Psoas muscle (tissue), 7 donors: ENCODE measurements at regions not wholly inside any gene's neighbourhood (a gene's known extent, or its start where the extent isn't known, plus 50 kb on each side); places are given as distances from the start of the nearest gene placed in this dataset.
A peak's percentile ranks its signal among the peaks of the same experiment; 100 is the strongest.

Source experiments
- ATAC-seq, 4 donors: fragments of 200-7000 bp; cut with Tn5 transposase; one replicate each; pipeline ENCODE4 v1.9.1; 2020; ENCODE audit warnings: moderate library complexity in 3 of 4, mild to moderate bottlenecking in 2 of 4
- DNase-seq, 2 donors: peaks; one replicate each; pipeline ENCODE4 v3.0.0-alpha.2; 2020
- H3K27ac ChIP-seq: fragments of 200-600 bp; one replicate; pipeline ENCODE4 v1.8.0; 2022
- H3K27me3 ChIP-seq, 3 donors: fragments of 200-600 bp in 1 of 3; one replicate each; pipeline versions ENCODE4 v1.6.1 to v1.8.0; 2013 to 2022; ENCODE audit warnings: low read length in 2 of 3, mild to moderate bottlenecking in 2 of 3, moderate library complexity in 1 of 3; ENCODE audit not compliant: insufficient read depth in 3 of 3
- H3K36me3 ChIP-seq, 2 donors: fragments of 200-600 bp in 1 of 2; one replicate each; pipeline versions ENCODE4 v1.6.1 to v1.8.0; 2013 to 2022; ENCODE audit warnings: low read depth in 1 of 2, mild to moderate bottlenecking in 1 of 2, moderate library complexity in 1 of 2; ENCODE audit not compliant: insufficient read depth in 1 of 2
- H3K4me1 ChIP-seq: fragments of 200-600 bp; one replicate; pipeline ENCODE4 v1.8.0; 2022
- H3K4me3 ChIP-seq: fragments of 200-600 bp; one replicate; pipeline ENCODE4 v1.8.0; 2022; ENCODE audit warnings: mild to moderate bottlenecking
- H3K9me3 ChIP-seq: fragments of 200-600 bp; one replicate; pipeline ENCODE4 v1.8.0; 2022
- WGBS, 3 donors: extraction: QIAGEN DNeasy Blood & Tissue Kit; methylation state at CpG; one replicate each; pipeline versions ENCODE4 v1.1.6 to v1.1.7; 2013; 5-methylcytosine and 5-hydroxymethylcytosine counted together
- intact Hi-C, 2 donors: fragments of 100-400 bp; cut with DNase I; formaldehyde crosslinking; loops; one replicate each; pipeline versions ENCODE4 v1.11.0 to v1.14.2; 2022
- TF ChIP-seq, protein P1 (sequence below): fragments of 200-600 bp; IDR thresholded peaks from one replicate; pipeline ENCODE4 v1.8.0; 2022; ENCODE audit warnings: antibody characterized with exemption
- donor health status: healthy with polysubstance abuse.
- donor health status: DM: no; HTN: no; CAD: no; lungs with moderate emphysema.
- donor health status: Bipolar disorder and iron deficiency.
- donor health status: healthy.
- donor health status: DM: yes; HTN: yes; CAD: no.
- donor health status: DM: no; HTN: no; CAD: no.
- donor health status: DM: yes; HTN: yes; CAD: no.

DNA sequence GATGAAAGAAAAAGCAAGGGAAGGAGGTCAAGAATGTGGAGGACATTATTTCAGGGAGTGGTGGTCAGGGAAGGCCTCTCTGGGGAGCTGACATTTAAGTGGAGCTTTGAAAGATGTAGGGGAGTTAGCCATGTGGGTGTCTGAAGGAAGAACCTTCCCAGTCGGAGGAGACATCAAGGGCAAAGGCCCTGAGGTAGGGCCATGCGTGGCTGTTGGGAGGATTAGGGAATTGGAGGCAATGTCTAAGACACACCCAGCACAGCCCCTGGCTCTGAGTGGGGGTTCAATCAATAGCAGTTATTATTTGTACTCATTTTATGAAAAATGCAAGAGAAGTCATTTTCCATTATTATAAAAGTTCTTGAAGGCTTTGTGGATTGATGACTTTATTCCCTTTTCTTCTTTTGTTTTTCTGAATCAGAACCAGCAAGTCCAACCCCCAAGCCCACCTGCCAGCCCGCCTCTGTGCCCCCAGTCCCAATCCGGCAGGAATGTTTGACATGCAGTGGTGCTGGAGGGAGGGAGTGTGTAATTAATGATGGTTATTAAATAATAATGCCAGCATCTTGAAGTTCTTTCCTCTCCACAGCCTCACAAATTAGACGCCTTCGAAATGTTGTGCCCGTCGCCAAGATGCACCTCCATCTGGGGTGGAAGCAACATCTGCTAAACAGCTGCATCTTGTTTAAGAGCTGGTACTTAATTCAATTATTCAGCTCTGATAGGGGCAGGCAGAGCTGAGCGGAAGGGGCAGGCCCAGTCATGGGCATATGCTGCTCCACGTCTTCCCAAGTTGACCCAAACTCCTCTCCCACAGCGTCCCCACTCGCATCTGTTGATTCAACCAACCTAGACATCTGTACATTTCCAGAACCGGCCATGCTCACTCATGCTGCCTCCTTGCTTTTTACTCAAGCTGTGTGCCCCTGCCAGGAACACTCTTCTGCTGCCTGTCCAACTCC is 81.3 kb upstream of the SIRPA start:
- TF ChIP-seq, protein P1, sequence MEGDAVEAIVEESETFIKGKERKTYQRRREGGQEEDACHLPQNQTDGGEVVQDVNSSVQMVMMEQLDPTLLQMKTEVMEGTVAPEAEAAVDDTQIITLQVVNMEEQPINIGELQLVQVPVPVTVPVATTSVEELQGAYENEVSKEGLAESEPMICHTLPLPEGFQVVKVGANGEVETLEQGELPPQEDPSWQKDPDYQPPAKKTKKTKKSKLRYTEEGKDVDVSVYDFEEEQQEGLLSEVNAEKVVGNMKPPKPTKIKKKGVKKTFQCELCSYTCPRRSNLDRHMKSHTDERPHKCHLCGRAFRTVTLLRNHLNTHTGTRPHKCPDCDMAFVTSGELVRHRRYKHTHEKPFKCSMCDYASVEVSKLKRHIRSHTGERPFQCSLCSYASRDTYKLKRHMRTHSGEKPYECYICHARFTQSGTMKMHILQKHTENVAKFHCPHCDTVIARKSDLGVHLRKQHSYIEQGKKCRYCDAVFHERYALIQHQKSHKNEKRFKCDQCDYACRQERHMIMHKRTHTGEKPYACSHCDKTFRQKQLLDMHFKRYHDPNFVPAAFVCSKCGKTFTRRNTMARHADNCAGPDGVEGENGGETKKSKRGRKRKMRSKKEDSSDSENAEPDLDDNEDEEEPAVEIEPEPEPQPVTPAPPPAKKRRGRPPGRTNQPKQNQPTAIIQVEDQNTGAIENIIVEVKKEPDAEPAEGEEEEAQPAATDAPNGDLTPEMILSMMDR, result no peak
- ATAC-seq (no peak), DNase-seq (no peak)
- Histone ChIP-seq H3K27me3 (no peaks in the 10 kb centered on the region), H3K4me3 (no peak overlapping the region), H3K27ac (peak overlapping the region; percentile 58), H3K9me3 (no peaks in the 10 kb centered on the region), H3K36me3 (no peaks in the 10 kb centered on the region), H3K4me1 (peaks cover 40% of the 10 kb centered on the region)
- intact Hi-C loops, result no loop called here
- WGBS, 3 donors, result 67 to 77% (median 68%) methylated on average over 13 of the region's 13 CpGs

DNA sequence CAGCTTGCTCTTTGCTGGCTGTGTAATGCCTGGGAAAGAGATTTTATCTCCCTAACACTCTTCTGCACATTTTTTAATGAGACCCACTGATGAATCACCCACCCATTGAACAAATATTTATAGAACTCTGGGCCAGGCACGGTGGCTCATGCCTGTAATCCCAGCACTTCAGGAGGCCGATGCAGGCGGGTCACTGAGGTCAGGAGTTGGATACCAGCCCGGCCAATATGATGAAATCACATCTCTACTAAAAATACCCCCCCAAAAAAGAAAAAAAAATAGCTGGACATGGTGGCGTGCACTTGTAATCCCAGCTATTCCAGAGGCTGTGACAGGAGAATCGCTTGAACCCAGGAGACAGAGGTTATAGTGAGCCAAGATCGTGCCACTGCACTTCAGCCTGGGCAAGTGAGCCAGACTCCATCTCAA is 82.1 kb upstream of the SIRPA start:
- WGBS, 3 donors, result 7 to 16% (median 12%) methylated on average over 7 of the region's 7 CpGs
- H3K27ac ChIP-seq, result peak overlapping the region; percentile 58
- intact Hi-C loops, result no loop called here
- TF ChIP-seq, protein P1, result no peak
- H3K27me3 ChIP-seq, result no peaks in the 10 kb centered on the region
- ATAC-seq, result peak; percentile 55 to 75 (median 66)
- DNase-seq, result peak; percentile 74 to 83
- no peaks in the 10 kb centered on the region for H3K9me3 ChIP-seq
- H3K4me1 ChIP-seq, result peaks cover 40% of the 10 kb centered on the region
- no peak overlapping the region for H3K4me3 ChIP-seq
- no peaks in the 10 kb centered on the region for H3K36me3 ChIP-seq

DNA sequence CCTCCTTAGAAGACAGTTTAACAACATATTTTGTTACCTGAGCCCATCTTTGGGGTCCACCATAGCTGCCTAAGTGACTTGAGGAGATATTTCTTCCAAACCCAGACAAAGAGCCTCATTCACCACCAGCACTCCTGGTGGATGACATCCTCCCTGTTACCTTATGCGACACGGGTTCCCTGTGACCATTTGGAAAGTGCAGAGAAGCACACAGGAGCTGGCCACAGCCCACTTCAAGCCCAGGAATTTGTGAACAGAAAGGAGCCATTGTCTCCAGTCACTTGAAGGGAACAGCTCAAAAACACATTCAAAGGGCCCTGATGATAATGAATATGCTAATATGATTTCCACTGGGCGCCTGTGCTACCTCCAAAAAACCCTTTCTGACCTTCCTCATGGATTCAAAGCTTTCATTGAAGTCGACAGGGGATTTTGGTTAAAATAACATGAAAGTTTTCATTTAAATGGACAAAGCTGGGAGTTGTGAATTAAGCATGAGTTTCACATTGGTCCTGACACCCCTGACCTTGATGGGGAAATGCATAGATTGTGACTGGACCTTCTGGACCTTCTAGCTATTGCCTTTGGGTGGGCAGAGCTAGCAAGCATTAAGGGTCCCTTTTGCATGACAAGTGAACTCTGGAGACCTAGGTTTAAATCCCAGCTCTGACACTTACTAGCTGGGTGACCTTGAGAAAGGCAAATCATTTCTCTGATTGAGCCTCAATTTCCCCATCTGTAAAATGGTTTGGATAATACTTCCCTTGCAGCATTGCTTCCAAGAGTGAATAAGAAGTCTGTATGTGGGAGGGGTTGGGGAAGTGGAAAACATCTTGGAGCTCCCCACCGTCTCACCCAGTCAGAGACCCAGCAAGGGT is 83.3 kb upstream of the SIRPA start:
- Histone ChIP-seq H3K27ac (peak overlapping the region; percentile 58), H3K4me1 (peaks cover 36% of the 10 kb centered on the region), H3K36me3 (no peaks in the 10 kb centered on the region), H3K4me3 (no peak overlapping the region), H3K27me3 (no peaks in the 10 kb centered on the region), H3K9me3 (no peaks in the 10 kb centered on the region)
- intact Hi-C loops, result no loop called here
- 60 to 65% (median 64%) methylated on average over 5 of the region's 5 CpGs for WGBS, 3 donors
- DNase-seq, result no peak
- ATAC-seq, result no peak
- TF ChIP-seq, protein P1, result no peak

DNA sequence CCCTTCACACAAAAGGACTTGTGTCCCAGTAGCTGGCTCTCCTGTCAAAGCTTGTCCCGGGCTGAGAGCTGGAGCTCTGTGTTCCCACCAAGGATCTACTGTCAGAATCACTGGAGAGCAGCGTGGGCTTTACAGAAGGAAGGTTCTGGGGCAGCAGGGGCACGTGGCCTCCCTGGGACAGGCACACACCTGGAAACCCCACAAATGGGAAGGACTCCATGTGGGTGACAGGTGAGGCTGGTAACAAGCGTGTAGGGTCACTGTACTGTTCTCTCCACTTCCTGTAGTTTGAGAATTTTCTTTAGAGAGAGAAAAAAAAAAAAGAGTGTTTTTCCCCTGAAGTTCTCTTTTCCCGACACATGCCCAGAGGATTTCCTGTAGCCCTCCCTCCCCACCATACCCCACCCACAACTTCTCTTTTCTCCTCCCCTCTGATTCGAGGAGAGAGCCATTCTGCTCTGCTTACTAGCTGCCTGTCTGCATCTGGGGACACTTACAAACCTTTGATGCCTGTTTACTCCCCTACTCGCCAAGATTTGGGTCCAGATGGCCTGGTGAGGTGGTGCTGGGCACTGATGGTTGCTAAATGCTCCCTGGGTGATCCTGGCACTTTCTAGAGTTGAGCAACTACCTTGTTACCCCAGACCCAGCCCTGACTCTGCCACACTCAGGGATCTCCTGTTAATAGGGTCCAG is 84.1 kb upstream of the SIRPA start:
- Histone ChIP-seq H3K9me3 (no peaks in the 10 kb centered on the region), H3K4me1 (peaks cover 30% of the 10 kb centered on the region), H3K36me3 (no peaks in the 10 kb centered on the region), H3K27ac (peak overlapping the region; percentile 36), H3K4me3 (no peak overlapping the region), H3K27me3 (no peaks in the 10 kb centered on the region)
- TF ChIP-seq, protein P1, result no peak
- WGBS, 3 donors, result 26 to 38% (median 29%) methylated on average over 7 of the region's 7 CpGs
- DNase-seq, result no peak
- intact Hi-C loops, result no loop called here
- ATAC-seq, result peak; percentile 31 to 47 (median 46)
